COLO668 (cell line): ENCODE measurements at regions not wholly inside any gene's neighbourhood (a gene's known extent, or its start where the extent isn't known, plus 50 kb on each side); places are given as distances from the start of the nearest gene placed in this dataset.

ENCODE experiments used
- DNase-seq: peaks from one replicate; lab custom pipeline; 2025; ENCODE audit not compliant: unreplicated experiment; lab: John Stamatoyannopoulos, UW

- DNase-seq, result no peak
Observed at GRCh38 chr7:26594553-26594952, 269.8 kb downstream of the SKAP2 start.

DNA sequence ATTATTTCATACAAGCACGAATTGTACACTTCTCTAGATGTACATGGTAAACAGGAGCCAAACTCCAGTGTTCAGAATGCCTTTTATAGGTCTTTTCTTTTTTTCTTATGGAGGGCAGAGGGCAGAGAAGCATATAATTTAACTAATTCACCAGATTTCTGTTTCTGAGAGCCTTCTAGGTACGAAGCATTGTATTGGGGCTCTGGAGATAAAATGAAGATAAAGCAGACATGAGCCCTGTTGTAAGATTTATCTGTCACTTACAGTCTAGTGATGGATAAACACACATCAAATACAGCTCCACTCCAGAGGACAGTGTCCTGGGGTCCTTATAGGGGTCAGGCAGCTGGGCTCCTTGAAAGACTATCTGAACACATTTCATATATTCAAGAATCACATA, 265.5 kb downstream of the SKAP2 start:
- no peak for DNase-seq

GRCh38 chr7:26599982-26600381, 264.4 kb downstream of the SKAP2 start:
- DNase-seq, result no peak

GRCh38 chr7:26600411-26600810, 264.0 kb downstream of the SKAP2 start:
- DNase-seq, result no peak

DNA sequence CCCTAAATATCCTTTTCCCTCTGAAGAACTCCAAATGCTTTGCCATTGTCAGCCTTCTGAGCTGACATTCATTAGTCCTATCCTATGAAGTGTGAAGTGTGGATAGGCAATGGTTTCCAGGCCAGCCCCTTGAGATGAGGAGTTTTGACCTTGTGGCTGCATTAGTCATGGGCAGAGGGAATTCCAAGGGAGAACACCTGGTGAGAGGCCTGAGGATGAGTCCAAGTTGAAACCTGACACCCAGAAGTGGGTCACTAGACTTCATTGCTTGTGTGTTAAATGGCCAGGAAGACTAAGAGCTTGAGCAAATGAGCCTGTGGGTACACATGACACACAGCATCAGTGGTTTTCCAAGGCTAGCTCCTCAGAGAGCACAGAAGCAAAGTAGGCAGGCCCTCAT, 260.8 kb downstream of the SKAP2 start:
- DNase-seq, result no peak

GRCh38 chr7:26608402-26608801, 256.0 kb downstream of the SKAP2 start:
- DNase-seq, result no peak

- no peak for DNase-seq
Observed at GRCh38 chr7:26609082-26609481, 255.3 kb downstream of the SKAP2 start.

DNA sequence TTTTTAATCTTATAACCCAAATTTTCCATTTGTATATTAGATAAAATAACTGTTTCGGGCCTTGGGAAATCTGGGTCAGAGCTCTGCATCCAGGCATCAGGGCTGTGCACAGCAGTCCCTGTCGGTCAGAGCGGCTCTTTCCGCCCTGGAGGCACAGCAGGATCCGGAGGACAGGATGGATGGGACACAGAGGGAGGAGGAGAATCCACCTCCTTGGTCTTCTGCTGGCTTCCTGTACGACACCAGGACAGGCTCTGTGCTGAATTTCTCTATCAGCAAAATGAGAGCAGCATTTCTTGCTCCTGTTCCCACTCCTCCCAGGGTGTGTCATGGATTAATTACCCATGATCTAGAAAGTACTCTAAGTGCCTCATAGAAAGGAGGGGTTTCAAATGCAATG, 254.9 kb downstream of the SKAP2 start:
- no peak for DNase-seq

GRCh38 chr7:26612742-26613141, 251.6 kb downstream of the SKAP2 start:
- no peak for DNase-seq

GRCh38 chr7:26614503-26614902, 249.9 kb downstream of the SKAP2 start:
- no peak for DNase-seq

GRCh38 chr7:26616235-26616634, 248.2 kb downstream of the SKAP2 start:
- no peak for DNase-seq

- no peak for DNase-seq
Observed at GRCh38 chr7:26617066-26617465, 247.3 kb downstream of the SKAP2 start.
